Peyer's patch (tissue), 4 donors: ENCODE measurements at regions not wholly inside any gene's neighbourhood (a gene's known extent, or its start where the extent isn't known, plus 50 kb on each side); places are given as distances from the start of the nearest gene placed in this dataset.
"Not testable (repeated sequence)": the region's sequence is repeated elsewhere in the genome, so short reads cannot be mapped to it uniquely, and the experiment has no call there.

Source experiments
- CTCF ChIP-seq, 6 experiments: fragments of 450-650 bp in 4 of 6; fragments of 200-600 bp in 2 of 6; sonication (generic) in 1 of 6; IDR thresholded peaks; one replicate each; pipeline ENCODE4 v1.5.1; 2017 to 2019; ENCODE audit warnings: antibody characterized with exemption in 6 of 6, mild to moderate bottlenecking in 3 of 6, moderate library complexity in 1 of 6
- POLR2A ChIP-seq, 2 donors: fragments of 450-650 bp; IDR thresholded peaks; one replicate each; pipeline ENCODE4 v1.5.1; 2017; ENCODE audit warnings: antibody characterized with exemption in 2 of 2, mild to moderate bottlenecking in 2 of 2, moderate library complexity in 2 of 2

GRCh38 chr17:16830219-16830618, 140.2 kb downstream of the CCDC144A start:
- TF ChIP-seq CTCF, POLR2A (IDR thresholded peaks at IDR 0.05): not testable (repeated sequence)
